ENCODE measurements at regions not wholly inside any gene's neighbourhood (a gene's known extent, or its start where the extent isn't known, plus 50 kb on each side); places are given as distances from the start of the nearest gene placed in this dataset.

DNA sequence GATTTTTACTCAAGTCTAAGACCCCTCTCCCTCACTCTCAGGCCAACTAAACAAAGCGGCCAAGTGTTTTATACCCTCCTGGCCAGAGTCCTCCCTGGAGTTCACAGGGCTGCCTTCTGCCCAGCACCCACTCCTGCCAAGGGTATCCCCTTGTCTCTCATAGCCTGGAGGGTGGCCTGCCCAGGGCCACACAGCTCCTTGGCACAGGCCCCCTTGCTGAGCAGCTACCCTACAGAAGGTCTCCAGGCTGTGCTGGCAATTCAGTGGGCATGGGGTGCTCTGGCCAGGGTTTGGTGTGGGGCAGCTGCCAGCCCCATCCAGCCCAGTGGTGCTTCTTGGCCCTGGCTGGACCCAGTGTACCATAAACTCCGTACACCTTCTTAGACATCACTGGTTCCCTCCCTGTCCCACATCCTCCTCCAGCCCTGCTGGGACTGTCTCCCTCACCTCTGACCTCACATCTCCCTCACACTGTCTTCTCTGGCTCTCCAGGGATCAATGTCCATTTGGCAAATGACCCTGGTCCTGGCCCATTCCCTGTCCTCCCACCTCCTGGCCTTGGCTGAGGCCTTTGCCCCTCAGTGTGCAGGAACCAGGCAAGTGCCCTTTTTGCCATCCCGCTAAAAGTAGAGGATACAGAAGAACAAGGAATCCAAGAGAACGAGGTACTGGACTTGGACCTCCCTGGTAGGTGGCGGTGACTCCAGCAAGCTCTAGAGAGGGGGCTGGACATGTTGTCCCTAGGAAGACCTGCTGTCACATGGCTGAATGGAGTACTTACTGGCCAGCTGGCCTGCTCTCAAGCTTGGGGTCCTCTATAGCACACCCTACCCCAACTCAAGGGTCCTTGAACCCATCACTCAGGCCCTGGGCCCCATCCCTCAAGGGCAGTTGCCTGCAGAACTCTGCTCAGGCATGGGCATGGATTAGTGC is 50.0 kb upstream of the TRPM1 start:
- no peak for DNase-seq (ENCODE audit: low read depth in 2 of 2)

DNA sequence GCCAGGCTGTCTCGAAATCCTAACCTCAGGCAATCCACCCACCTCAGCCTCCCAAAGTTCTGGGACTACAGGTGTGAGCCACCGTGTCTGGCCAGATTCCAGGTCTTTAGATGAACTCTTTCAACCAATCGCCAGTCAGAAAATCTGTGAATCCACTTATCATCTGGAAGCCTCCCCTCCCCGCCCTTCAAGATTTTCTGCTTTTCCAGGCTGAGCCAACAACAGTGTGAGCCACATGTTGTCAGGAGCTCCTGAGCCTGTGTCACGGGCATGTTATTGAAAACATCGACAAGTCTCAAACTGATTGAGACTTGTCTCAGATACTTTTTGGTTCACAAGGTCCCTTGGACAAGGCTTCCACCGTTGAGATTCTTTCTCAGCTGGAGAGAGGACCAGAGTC is 52.0 kb upstream of the TRPM1 start:
- no peak for DNase-seq (ENCODE audit: low read depth in 2 of 2)

DNA sequence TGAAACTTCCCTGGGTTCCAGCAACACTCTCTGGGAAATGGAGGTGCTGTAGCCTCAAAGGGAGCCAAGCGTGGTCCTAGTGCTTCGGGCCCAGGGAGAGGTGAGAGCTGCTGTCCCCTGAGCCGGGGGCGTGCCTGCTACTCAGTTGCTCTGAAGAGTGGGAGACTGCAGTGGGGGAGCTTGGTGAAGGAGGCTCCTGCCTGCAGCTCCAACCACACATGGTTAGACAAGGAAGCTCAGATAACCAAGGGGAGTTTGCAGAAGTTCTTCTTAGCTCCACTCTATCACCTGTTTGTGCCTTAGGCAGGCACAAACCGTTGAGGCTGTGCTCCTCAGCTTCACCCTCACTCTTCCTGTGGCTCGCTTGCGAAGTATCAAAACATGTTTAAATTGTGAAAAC is 53.6 kb upstream of the TRPM1 start:
- no peak for DNase-seq (ENCODE audit: low read depth in 2 of 2)

DNA sequence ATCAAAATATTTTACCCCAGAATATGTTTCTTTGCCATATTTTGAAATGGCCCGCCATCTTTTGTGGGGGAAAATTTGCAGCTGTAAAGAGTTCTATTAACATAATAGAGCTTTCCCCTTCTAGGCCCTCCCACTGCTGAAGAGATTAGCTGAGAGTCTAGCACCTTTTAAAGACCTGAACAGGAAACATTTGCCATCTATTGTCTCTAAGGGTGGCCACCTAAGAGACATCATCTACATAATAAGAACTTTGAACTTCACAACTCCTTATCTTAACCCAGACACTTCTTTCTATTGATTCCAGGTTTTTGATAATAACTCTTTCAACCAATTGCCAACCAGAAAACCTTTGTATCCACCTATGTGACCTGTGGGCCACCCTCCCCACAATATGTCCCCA is 54.7 kb upstream of the TRPM1 start:
- no peak for DNase-seq (ENCODE audit: low read depth in 2 of 2)

DNA sequence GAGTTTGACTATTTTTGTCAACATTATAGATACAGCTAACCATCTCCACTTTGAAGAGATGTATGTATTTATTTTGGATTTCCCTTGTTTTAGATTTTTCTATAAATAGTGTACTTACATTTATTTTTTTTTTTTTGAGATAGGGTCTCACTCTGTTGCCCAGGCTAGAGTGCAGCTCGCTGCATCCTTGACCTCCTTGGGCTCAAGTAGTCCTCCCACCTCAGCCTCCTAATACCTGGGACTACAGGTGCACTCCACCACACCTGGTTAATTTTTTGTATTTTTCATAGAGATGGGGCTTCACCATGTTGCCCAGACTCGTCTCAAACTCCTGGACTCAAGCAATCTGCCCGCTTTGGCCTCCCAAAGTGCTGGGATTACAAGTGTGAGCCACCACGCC is 55.3 kb upstream of the TRPM1 start:
- no peak for DNase-seq (ENCODE audit: low read depth in 2 of 2)

DNA sequence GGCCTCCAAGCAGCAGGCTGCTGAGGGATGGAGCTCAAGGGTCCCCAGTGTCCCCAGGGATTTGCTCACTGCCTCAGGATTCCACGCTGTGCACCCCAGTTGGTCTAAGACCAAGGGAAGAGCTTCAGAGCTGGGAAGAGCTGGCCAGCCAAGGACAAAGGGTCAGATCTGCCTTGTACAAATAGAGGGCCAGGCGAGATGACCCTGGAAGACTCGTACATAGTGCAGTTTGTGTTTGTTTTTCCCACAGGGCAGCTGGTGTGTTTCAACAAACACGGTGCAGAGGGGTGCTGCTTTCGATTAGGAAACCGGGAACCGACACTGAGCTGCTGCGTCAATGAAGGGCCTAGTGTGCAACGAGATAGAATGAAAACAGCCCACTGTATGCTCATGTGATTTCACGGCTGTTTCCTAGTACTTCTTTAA is 56.1 kb upstream of the TRPM1 start:
- DNase-seq (ENCODE audit: low read depth in 2 of 2) = no peak

DNA sequence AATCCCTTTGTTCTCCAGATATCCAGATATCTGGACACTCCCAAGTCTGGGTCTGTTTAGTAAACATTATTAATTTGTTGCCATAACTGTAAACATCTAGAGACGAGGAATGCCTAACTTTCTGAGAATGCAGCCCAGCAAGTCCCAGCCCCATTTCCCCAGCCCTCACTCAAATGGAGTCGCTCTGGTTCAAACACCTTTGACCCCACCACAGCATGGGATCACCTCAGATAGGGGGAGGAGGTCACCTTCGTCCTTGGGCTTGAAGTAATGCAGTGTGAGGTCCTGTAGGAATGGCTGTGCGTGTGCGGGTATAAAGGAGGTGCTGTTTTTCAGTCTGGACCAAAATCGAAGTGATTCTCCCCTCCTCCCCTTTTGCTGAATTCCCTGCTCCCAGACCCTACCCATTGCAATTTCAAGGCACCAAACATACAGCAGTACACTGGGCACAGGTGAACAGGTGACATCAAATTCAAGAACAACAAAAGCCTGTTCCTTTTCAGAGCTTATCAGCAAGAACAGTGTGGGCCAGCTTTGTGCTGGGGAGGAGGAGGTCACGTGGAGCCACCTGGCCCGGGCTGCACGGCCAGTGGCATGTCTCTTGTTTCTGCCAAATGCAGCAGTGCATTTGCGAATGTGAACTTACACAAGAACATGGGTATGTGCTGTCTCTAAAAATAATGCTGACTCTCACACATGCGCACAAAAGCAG is 57.5 kb upstream of the TRPM1 start:
- DNase-seq (ENCODE audit: low read depth in 2 of 2) = no peak

DNA sequence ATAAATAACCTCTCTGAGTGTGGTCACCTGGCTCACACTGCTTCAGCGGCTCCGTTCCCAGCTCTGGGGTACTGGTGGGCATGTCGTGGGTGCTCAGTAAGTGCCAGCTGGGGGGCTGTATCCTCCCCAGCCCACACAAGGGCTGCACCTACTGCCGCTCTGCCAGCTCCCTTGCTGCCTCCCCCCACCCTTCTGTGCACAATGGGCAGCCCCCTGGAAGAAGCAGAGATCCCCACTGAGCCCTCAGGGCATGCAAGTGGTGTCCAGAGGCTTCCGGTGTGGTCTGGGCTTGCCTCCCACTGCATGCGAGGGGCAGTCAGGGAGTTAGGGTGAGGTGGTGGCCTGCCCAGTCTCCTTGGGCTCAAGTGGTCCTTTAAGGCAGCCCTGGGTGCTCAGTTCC is 58.3 kb upstream of the TRPM1 start:
- no peak for DNase-seq (ENCODE audit: low read depth in 2 of 2)

DNA sequence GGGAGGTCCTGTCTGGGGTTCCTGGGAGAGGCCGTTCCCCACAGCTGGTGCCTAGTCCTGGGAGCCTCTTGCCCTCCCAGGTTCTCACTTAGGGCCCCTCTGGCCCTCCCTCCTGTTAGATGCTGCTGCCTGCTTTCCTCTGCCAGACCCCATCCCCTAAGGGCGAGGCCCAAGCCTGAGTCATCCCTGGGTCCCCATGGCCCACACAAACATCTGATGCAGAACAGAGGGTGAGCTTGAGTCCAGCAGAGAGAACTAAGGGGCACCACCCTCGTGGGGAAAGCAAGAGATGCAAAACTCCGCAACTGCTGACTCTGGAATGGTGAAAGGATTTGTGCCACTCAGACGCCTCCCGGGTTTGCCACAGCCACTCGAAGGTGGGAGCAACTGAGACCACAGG is 58.8 kb upstream of the TRPM1 start:
- DNase-seq (ENCODE audit: low read depth in 2 of 2) = no peak

DNA sequence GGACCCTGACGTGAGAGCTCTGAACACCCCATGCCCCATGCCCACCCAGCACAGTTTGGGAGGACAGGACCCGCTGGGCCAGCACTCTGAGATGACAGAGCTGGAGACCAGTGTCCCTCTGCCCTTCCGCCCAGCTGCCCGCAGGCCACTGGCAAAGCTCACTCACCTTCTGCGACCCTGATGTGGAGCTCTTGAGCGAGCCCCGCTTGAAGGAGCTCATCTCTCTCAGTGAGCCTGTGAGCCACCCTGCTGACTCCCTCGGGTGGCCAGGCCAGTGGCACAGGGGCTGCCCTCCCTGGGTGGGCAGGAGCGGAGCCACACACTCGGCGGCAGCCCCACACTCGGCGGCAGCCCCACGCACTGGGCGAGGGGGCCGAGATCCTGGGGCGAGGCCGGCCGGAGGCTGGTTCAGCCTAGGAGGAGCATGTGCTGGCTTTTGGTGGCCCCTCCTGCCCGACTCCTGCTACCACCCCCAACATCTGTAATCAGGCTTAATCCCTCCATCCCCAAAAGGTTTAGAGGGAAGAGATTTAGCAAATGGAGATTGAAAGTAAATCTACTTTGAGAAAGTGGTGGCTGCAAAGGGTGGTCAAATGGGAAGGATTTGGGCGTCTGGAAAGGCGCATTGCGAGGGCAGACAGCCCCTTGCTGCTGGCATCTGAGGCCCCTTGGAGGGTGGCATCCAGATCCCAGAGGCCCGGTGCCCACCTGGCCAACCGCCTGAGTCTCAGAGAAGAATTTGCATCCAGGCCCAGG is 59.4 kb upstream of the TRPM1 start:
- no peak for DNase-seq (ENCODE audit: low read depth in 2 of 2)

DNA sequence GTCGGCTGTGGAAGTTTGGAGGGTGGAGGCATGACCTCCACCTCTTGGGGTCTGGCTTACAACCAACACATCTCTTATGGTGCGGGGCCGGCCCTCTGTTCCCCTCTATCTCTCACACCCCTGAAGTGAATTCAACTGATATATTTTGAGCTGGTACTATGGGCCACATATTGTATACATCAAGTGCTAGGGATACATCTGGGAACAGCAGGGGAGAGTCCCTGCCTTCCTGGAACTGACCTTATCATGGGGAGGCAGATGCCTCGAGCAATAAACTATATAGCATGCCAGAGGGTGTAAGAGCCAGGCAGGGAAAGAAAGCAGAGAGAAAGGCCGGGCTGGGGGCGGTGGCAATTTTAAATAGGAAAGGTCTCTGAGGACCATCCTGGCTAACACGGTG is 60.4 kb upstream of the TRPM1 start:
- no peak for DNase-seq (ENCODE audit: low read depth in 2 of 2)

DNA sequence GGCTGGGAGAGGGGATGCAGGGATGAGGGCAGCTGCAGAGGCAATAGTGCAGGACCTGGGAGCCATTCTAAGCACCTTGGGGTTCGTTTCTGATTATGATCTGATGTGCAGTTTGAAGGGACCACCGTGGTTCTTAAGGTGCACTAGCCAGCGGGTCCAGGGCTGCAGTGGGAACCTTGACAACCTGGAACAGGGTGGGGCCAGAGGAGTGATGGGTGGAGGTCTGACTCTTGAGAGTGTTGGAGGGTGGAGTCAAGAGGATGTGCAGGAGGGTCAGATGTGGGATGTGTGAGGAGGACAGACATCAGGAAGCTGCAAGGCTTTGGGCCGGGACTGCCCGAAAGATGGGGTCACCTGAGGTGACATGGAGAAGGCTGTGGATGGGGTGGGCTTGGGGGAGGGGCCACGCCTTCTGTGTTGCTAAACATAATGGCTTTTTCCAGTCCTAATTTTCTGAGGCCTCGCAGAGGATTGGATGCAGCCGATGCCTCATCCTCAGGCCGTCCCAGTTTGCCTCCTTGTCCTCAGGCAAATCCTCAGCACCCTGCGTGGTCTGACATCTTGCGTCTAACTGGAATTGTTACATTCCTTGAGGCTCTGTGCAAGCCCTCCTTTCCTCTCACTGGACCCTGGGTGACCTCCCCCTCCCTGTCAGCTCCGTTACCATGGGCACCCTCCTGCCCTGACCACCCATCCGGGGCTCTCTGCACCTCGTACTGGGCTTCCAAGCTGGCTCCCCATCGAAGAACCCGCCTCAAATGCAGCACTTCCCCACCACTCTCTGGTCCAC is 61.4 kb upstream of the TRPM1 start:
- no peak for DNase-seq (ENCODE audit: low read depth in 2 of 2)

DNA sequence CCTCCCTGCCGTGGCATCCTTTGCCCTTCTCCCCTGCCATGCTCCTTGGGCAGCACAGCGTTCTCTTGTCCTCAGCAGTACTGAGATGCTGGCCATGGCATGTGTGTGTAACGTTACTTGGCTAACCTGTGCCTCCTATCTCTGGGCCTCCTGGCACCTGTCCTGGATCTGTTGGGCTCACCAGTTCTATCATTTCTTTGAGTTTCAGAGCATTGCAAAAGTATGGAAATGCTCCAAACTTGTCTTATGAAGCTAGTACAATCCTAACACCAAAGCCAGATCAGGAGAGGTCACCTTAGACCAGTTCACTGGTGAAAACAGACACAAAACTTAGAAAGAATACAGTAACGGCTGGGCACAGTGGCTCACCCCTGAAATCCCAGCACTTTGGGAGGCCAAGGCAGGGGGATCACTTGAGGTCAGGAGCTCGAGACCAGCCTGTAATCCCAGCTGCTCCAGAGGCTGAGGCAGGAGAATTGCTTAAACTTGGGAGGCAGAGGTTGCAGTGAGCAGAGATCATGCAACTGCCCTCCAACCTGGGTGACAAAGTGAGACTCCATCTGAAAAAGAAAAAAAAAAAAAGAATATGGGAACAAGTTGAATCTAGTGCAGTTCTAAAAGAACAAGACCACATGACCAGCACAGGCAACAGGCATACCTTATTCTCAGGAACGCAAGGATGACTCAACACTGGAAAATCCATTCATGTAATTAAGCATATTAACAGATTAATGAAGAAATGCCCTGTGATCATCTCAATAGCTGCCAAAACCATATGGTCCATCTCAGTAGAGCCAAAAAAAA is 62.4 kb upstream of the TRPM1 start:
- DNase-seq (ENCODE audit: low read depth in 2 of 2) = no peak

DNA sequence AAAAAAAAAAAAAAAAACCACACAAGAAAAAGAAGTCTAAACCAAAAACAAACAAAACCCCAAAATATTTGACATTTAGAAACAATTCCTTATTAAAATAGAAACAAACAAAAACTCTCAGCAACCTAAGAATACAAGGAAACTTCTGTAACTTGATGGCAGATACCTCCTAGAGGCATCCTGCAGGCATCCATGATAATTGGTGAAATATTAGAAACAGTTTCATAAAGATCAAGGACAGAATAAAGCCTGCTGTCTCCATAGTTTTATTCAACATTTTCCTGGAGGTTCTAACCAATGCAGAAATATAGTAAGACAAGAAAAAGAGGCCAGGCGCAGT is 63.0 kb upstream of the TRPM1 start:
- DNase-seq (ENCODE audit: low read depth in 2 of 2) = no peak

DNA sequence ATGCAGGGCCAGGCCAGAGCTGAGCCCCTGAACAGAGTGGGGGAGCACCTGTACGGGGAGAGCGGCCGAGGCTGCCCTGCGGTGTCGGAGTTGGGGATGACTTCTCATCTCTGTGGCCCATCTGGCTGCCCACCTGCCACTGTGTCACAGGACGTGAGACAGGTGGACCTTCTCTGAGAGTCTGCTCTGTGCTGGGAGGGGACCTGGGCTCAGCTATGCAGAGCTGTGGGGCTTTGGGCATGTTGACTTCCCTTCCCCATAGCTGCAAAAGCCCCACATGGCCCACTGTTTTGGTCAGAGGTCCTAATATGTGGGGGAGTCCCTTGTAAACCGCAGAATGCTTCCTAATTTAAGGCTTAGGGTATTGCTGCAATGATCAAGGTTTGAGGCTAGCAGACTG is 68.0 kb upstream of the TRPM1 start:
- DNase-seq (ENCODE audit: low read depth in 2 of 2) = no peak

DNA sequence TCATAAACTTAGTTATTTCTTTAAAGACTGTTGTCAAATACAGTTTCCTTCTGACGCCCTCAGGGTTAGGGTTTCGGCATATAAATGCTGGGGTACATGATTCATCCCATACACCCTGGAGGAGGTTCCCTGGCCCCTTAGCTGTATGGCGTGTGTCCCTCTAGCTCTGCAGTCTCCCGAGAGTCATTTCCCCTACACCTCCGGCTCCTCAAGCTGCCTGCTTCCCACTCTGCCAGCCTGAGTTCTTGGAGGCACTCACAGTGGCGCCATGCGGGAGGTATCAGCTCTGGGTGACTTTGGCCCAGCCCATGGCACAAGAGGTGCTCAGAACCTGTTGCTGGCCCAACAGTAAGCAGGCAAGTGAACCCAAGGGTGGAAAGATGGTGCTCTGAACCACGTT is 70.2 kb upstream of the TRPM1 start:
- no peak for DNase-seq (ENCODE audit: low read depth in 2 of 2)

DNA sequence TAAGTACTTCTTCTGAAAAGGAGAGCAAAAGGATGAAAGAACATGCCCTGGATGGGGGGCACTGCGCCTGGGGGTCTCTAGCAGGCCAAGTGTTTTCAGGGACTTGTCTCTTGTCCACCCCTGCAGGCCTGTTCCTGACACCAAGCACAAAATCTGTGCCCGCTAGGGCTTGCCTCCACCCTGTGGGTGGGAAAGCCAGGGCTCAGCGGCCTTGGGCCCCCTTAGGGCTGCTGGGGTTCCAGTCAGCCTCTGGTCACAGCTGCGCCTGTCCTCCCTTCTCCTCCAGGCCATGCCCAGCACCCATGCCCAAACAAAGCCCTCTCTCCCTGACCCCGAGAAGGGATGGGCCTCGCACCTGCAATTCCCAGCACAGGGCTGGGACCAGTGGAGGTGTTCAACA is 71.1 kb upstream of the TRPM1 start:
- DNase-seq (ENCODE audit: low read depth in 2 of 2) = no peak

DNA sequence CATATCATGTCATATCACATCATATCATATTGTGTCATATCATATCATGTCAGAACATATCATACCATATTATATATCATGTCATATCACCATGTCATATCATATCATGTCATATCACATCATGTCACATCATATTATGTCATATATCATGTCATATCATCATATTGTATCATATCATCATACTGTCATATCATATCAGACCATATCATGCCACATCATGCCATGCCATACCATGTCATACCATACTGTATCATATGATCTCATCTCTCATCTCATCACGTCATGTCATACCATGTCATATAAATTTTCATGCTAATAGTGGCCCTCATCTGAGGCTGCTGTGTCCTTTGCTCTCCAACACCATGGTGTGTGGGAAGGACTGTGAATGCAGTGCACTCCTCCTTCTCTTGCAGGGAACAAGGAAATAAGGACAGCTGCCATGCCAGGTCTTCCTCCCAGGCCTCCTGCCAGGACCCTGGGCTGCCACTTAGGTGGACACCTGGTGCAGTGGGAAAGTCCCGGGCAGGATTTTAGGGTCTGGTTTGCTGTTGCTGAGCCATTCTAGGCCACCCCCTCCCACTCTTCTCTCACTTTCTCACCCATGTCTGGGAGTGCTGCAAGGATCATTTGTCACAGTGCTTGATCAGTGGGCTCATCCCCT is 72.4 kb upstream of the TRPM1 start:
- DNase-seq (ENCODE audit: low read depth in 2 of 2) = no peak

DNA sequence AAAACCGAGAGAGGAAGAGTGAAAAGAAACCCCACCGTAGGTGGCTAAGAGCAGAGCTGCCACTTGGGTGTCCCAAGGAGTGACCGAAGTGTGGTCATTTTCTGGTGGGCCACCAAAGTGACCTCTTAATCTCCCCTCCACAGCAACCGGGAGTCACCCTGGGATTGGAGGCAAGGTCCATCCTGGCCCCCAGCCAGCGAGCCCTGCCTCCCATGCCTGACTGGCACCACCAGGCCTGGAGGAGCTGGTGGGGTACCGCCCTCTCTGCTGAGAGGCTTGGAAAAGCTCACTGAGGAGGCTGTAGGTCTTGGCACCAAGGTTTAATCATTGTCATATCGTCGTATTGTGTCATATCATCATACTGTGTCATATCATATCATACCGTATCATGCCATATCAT is 74.0 kb upstream of the TRPM1 start:
- DNase-seq (ENCODE audit: low read depth in 2 of 2) = no peak

DNA sequence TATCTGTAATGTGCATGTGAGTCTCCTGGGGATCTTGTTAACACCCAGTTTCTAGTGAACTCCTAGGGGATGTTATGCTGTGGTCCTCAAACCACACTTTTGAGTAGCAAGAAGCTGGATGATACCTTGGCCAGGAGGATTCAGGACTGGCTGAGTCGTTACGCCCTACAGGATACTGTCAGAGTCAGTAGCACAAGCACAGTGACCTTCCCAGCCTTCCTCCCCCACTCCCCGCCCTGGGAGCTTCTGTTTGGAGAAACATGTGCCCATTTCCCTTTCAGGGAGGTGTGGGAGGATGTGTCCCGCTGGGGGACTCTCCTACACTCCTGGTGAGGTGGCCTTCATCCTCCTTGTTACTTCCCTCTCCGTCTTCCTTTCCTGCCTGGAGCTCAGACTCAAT is 76.4 kb upstream of the TRPM1 start:
- DNase-seq (ENCODE audit: low read depth in 2 of 2) = no peak

DNA sequence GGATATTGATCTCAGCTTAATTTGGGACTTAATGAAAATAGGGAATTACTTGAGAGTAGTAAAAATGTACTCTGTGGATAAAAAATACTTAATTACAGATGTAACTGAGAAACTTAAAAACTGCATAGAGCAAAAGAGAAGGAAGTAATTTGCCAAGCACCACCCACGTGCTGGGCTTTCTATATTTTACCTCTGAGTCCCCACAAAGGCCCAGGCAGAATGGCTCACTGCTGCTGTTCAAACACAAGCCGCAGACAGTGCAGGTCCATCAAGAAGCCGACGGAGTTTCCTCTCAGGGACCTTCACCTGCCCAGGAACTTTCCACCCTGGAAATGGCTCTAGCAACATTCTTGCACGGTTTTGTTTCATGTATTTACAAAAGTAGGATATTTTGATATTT is 77.2 kb upstream of the TRPM1 start:
- no peak for DNase-seq (ENCODE audit: low read depth in 2 of 2)

All from fibroblast of skin of left biceps (primary cell).